H9 (cell line): ENCODE measurements at regions not wholly inside any gene's neighbourhood (a gene's known extent, or its start where the extent isn't known, plus 50 kb on each side); places are given as distances from the start of the nearest gene placed in this dataset.

Experiments used
- DNase-seq: peaks from one replicate; pipeline ENCODE4 v3.0.0-alpha.2; 2017
- H2AFZ ChIP-seq: one replicate; pipeline ENCODE4 v1.6.1; 2013; ENCODE audit warnings: mild to moderate bottlenecking, low read length, control low read depth, moderate library complexity
- H2AK5ac ChIP-seq: 2 replicates; pipeline ENCODE4 v1.6.1; 2013; ENCODE audit warnings: low read length, control low read depth, mixed read lengths; ENCODE audit not compliant: insufficient read length
- H2BK120ac ChIP-seq: one replicate; pipeline ENCODE4 v1.6.1; 2013; ENCODE audit warnings: low read depth, mild to moderate bottlenecking, low read length, control low read depth, inconsistent platforms; ENCODE audit not compliant: poor library complexity, severe bottlenecking
- H2BK12ac ChIP-seq: 2 replicates; pipeline ENCODE4 v1.6.1; 2013; ENCODE audit warnings: low read length, control low read depth, mixed read lengths, low read depth; ENCODE audit not compliant: insufficient read length
- H2BK15ac ChIP-seq: 2 replicates; pipeline ENCODE4 v1.6.1; 2013; ENCODE audit warnings: low read depth, low read length, control low read depth
- H2BK20ac ChIP-seq: one replicate; pipeline ENCODE4 v1.6.1; 2013; ENCODE audit warnings: low read depth, mild to moderate bottlenecking, low read length, control low read depth, inconsistent platforms; ENCODE audit not compliant: poor library complexity, severe bottlenecking
- H2BK5ac ChIP-seq: 2 replicates; pipeline ENCODE4 v1.6.1; 2013; ENCODE audit warnings: low read length, control low read depth, mixed read lengths; ENCODE audit not compliant: insufficient read length
- H3K14ac ChIP-seq: 2 replicates; pipeline ENCODE4 v1.6.1; 2013; ENCODE audit warnings: low read length, control low read depth; ENCODE audit not compliant: insufficient read depth
- H3K18ac ChIP-seq: 2 replicates; pipeline ENCODE4 v1.6.1; 2013; ENCODE audit warnings: low read depth, mild to moderate bottlenecking, mixed read lengths, low read length, control low read depth; ENCODE audit not compliant: insufficient read length
- H3K23ac ChIP-seq: 2 replicates; pipeline ENCODE4 v1.6.1; 2013; ENCODE audit warnings: low read length, control low read depth, mixed read lengths, low read depth; ENCODE audit not compliant: insufficient read length
- H3K23me2 ChIP-seq: 2 replicates; pipeline ENCODE4 v1.6.1; 2013; ENCODE audit warnings: low read depth, mild to moderate bottlenecking, mixed read lengths, low read length, control low read depth; ENCODE audit not compliant: insufficient read length, poor library complexity, severe bottlenecking
- H3K27ac ChIP-seq: 2 replicates; pipeline ENCODE4 v1.5.1; 2013; ENCODE audit warnings: low read length, control low read depth, mixed read lengths, low read depth; ENCODE audit not compliant: insufficient read length
- H3K27me3 ChIP-seq: 2 replicates; pipeline ENCODE4 v1.6.1; 2013; ENCODE audit warnings: low read length, control low read depth, inconsistent platforms; ENCODE audit not compliant: insufficient read depth
- H3K4ac ChIP-seq: 2 replicates; pipeline ENCODE4 v1.6.1; 2013; ENCODE audit warnings: low read depth, mild to moderate bottlenecking, control low read depth, inconsistent platforms, low read length, moderate library complexity
- H3K4me1 ChIP-seq: 2 replicates; pipeline ENCODE4 v1.6.1; 2013; ENCODE audit warnings: low read length, control low read depth, inconsistent platforms; ENCODE audit not compliant: insufficient read depth
- H3K4me2 ChIP-seq: 2 replicates; pipeline ENCODE4 v1.6.1; 2013; ENCODE audit warnings: low read length, control low read depth, mixed read lengths; ENCODE audit not compliant: insufficient read length, insufficient read depth
- H3K56ac ChIP-seq: 2 replicates; pipeline ENCODE4 v1.6.1; 2013; ENCODE audit warnings: low read depth, mild to moderate bottlenecking, mixed read lengths, low read length, control low read depth; ENCODE audit not compliant: insufficient read length
- H3K79me1 ChIP-seq: 2 replicates; pipeline ENCODE4 v1.6.1; 2013; ENCODE audit warnings: low read depth, mild to moderate bottlenecking, moderate library complexity, low read length, control low read depth, inconsistent platforms; ENCODE audit not compliant: insufficient read depth, poor library complexity, severe bottlenecking
- H3K79me2 ChIP-seq: 2 replicates; pipeline ENCODE4 v1.6.1; 2013; ENCODE audit warnings: low read length, control low read depth, inconsistent platforms; ENCODE audit not compliant: insufficient read depth
- H3K9ac ChIP-seq: 2 replicates; pipeline ENCODE4 v1.6.1; 2013; ENCODE audit warnings: low read length, control low read depth, mixed read lengths; ENCODE audit not compliant: insufficient read length; ENCODE audit errors: extremely low read depth
- H3K9me3 ChIP-seq: one replicate; pipeline ENCODE4 v1.6.1; 2013; ENCODE audit warnings: low read depth, low read length, inconsistent platforms; ENCODE audit not compliant: control insufficient read depth
- H3T11ph ChIP-seq: one replicate; pipeline ENCODE4 v1.6.1; 2013; ENCODE audit warnings: mild to moderate bottlenecking, low read length, control low read depth, inconsistent platforms
- H4K20me1 ChIP-seq: one replicate; pipeline ENCODE4 v1.6.1; 2013; ENCODE audit not compliant: control insufficient read depth, insufficient read length, insufficient read depth
- H4K5ac ChIP-seq: 2 replicates; pipeline ENCODE4 v1.6.1; 2013; ENCODE audit warnings: low read depth, mild to moderate bottlenecking, mixed read lengths, low read length, control low read depth; ENCODE audit not compliant: insufficient read length
- H4K8ac ChIP-seq: replicated peaks from 2 replicates; pipeline ENCODE4 v1.6.1; 2013; ENCODE audit warnings: low read length, control low read depth, mixed read lengths, low read depth; ENCODE audit not compliant: insufficient read length
- H4K91ac ChIP-seq: 2 replicates; pipeline ENCODE4 v1.6.1; 2013; ENCODE audit warnings: low read depth, mild to moderate bottlenecking, moderate library complexity, mixed read lengths, low read length, control low read depth; ENCODE audit not compliant: insufficient read length
- H3K27ac Mint-ChIP-seq, 3 experiments: 2 replicates in 2 of 3; 3 replicates in 1 of 3; pipeline ENCODE4 v1.8.0; 2020 to 2021; ENCODE audit warnings: mixed read lengths in 3 of 3, mild to moderate bottlenecking in 1 of 3, moderate library complexity in 1 of 3
- H3K27me3 Mint-ChIP-seq: 2 replicates; pipeline ENCODE4 v1.8.0; 2021; ENCODE audit warnings: low read depth, mild to moderate bottlenecking, moderate library complexity, mixed read lengths
- H3K36me3 Mint-ChIP-seq, 3 experiments: 2 replicates in 2 of 3; 3 replicates in 1 of 3; pipeline ENCODE4 v1.8.0; 2020 to 2021; ENCODE audit warnings: low read depth in 3 of 3, mixed read lengths in 3 of 3; ENCODE audit not compliant: insufficient read depth in 1 of 3
- H3K4me1 Mint-ChIP-seq, 2 experiments: 2 replicates each; pipeline ENCODE4 v1.8.0; 2020; ENCODE audit warnings: mixed read lengths in 2 of 2
- H3K4me3 Mint-ChIP-seq, 2 experiments: 2 replicates in 1 of 2; 3 replicates in 1 of 2; pipeline ENCODE4 v1.8.0; 2020 to 2021; ENCODE audit warnings: mild to moderate bottlenecking in 2 of 2, mixed read lengths in 2 of 2, moderate library complexity in 1 of 2
- H3K9me3 Mint-ChIP-seq, 2 experiments: 2 replicates in 1 of 2; 3 replicates in 1 of 2; pipeline ENCODE4 v1.8.0; 2020; ENCODE audit warnings: mild to moderate bottlenecking in 2 of 2, mixed read lengths in 2 of 2, moderate library complexity in 1 of 2
- WGBS: extraction: QIAGEN DNeasy Blood & Tissue Kit; methylation state at CpG from one replicate; pipeline ENCODE4 v1.1.7; 2013; ENCODE audit warnings: missing lambda C conversion rate, low lambda C conversion rate, mixed read lengths; ENCODE audit not compliant: insufficient read length; ENCODE audit errors: extremely low coverage; 5-methylcytosine and 5-hydroxymethylcytosine counted together
- TF ChIP-seq, protein P1 (sequence below): fragments of 200-600 bp; sonication (generic); conservative IDR thresholded peaks from 3 replicates; pipeline ENCODE4 v1.8.0; 2021; ENCODE audit warnings: antibody characterized with exemption, mild to moderate bottlenecking

DNA sequence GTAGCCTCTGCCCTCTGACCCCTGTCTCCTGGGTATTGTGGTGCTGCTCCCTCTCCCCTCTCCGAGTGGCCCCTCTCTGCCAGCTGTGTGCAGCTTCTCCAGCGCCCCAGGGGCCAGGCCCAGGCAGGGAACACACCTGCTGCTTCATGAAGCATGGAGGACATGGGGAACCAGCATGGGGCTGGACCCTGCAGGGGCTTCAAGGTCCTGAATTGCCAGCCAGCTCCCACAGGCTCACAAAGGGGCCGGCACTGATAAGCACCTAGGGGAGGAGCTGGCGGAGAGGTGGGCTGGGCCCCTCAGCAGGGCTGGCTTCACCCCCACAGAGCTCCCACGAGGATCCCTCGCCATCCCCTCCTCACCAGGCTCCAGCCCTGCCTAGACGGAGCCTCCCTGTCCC lies 77.4 kb upstream of the GPC1 start:
- H3K36me3 Mint-ChIP-seq = peaks cover 2 to 18% (median 9%) of the 10 kb centered on the region in 3 experiments; a peak in 5 of 7 replicates
- Histone ChIP-seq H3K79me1 (no peaks in the 10 kb centered on the region), H3K23me2 (no peaks in the 10 kb centered on the region), H3K56ac (no peak overlapping the region), H3K14ac (no peak overlapping the region; the same call in 1 of the 2 replicates), H3K4me1 (no peaks in the 10 kb centered on the region), H2BK20ac (no peak overlapping the region), H4K5ac (no peak overlapping the region), H4K91ac (no peak overlapping the region), H3K18ac (no peak overlapping the region), H3K4ac (no peak overlapping the region), H3K27ac (no peak overlapping the region), H3K79me2 (no peaks in the 10 kb centered on the region), H3T11ph (no peak overlapping the region), H3K23ac (no peak overlapping the region), H2BK12ac (no peak overlapping the region), H3K27me3 (no peaks in the 10 kb centered on the region), H2BK120ac (no peak overlapping the region), H4K20me1 (no peaks in the 10 kb centered on the region), H3K9ac (no peak overlapping the region), H3K9me3 (peaks cover 14% of the 10 kb centered on the region), H4K8ac (no peak overlapping the region), H2BK15ac (no peak overlapping the region), H2AK5ac (no peak overlapping the region), H3K4me2 (no peak overlapping the region), H2AFZ (no peak overlapping the region), H2BK5ac (no peak overlapping the region)
- no peak overlapping the region for H3K4me3 Mint-ChIP-seq
- H3K27ac Mint-ChIP-seq = no peak overlapping the region
- WGBS = no CpG with 5 or more reads among the region's 7 CpGs
- TF ChIP-seq, protein P1, sequence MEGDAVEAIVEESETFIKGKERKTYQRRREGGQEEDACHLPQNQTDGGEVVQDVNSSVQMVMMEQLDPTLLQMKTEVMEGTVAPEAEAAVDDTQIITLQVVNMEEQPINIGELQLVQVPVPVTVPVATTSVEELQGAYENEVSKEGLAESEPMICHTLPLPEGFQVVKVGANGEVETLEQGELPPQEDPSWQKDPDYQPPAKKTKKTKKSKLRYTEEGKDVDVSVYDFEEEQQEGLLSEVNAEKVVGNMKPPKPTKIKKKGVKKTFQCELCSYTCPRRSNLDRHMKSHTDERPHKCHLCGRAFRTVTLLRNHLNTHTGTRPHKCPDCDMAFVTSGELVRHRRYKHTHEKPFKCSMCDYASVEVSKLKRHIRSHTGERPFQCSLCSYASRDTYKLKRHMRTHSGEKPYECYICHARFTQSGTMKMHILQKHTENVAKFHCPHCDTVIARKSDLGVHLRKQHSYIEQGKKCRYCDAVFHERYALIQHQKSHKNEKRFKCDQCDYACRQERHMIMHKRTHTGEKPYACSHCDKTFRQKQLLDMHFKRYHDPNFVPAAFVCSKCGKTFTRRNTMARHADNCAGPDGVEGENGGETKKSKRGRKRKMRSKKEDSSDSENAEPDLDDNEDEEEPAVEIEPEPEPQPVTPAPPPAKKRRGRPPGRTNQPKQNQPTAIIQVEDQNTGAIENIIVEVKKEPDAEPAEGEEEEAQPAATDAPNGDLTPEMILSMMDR = no peak
- peaks cover 18 to 31% of the 10 kb centered on the region in 2 experiments for H3K9me3 Mint-ChIP-seq
- 0 out of 4 replicates have a peak, but pooled peaks cover 0 to 2% of the 10 kb centered on the region in 2 experiments for H3K4me1 Mint-ChIP-seq
- DNase-seq = no peak
- peaks cover 12% of the 10 kb centered on the region for H3K27me3 Mint-ChIP-seq
